Fibroblast of lung (primary cell): ENCODE measurements at regions not wholly inside any gene's neighbourhood (a gene's known extent, or its start where the extent isn't known, plus 50 kb on each side); places are given as distances from the start of the nearest gene placed in this dataset.

Source experiments
- DNase-seq, 2 donors: peaks; one replicate each; pipeline versions ENCODE4 v3.0.0 to v3.0.0-alpha.2; 2010; ENCODE audit warnings: low read depth in 2 of 2
- H2AFZ ChIP-seq: 2 replicates; pipeline ENCODE4 v1.5.1; 2012; ENCODE audit warnings: low read length, control low read depth, inconsistent platforms
- H3K27ac ChIP-seq: 2 replicates; pipeline ENCODE4 v1.5.1; 2011; ENCODE audit warnings: low read length, control low read depth; ENCODE audit not compliant: insufficient read depth
- H3K27me3 ChIP-seq: 2 replicates; pipeline ENCODE4 v1.5.1; 2011; ENCODE audit warnings: mild to moderate bottlenecking, low read length; ENCODE audit not compliant: control insufficient read depth, insufficient read depth
- H3K36me3 ChIP-seq: 2 replicates; pipeline ENCODE4 v1.5.1; 2011; ENCODE audit warnings: low read length; ENCODE audit not compliant: control insufficient read depth, insufficient read depth
- H3K4me1 ChIP-seq: 2 replicates; pipeline ENCODE4 v1.5.1; 2011; ENCODE audit warnings: low read length; ENCODE audit not compliant: control insufficient read depth, insufficient read depth; ENCODE audit errors: extremely low read depth
- H3K4me2 ChIP-seq: 2 replicates; pipeline ENCODE4 v1.5.1; 2011; ENCODE audit warnings: low read length, control low read depth; ENCODE audit not compliant: insufficient read depth; ENCODE audit errors: extremely low read depth
- H3K4me3 ChIP-seq, 4 experiments: fragments of 200-600 bp in 1 of 4; sonication (generic) in 1 of 4; replicated peaks in 1 of 4; 2 replicates each; pipeline ENCODE4 v1.5.1; 2011 to 2016; ENCODE audit warnings: low read length in 4 of 4, low read depth in 3 of 4, mild to moderate bottlenecking in 3 of 4, control low read depth in 2 of 4, inconsistent platforms in 1 of 4, mixed read lengths in 1 of 4; ENCODE audit not compliant: insufficient read depth in 1 of 4; ENCODE audit errors: control extremely low read depth in 1 of 4
- H3K79me2 ChIP-seq: 2 replicates; pipeline ENCODE4 v1.5.1; 2012; ENCODE audit warnings: mild to moderate bottlenecking, low read length, inconsistent platforms; ENCODE audit not compliant: control insufficient read depth, insufficient read depth
- H3K9ac ChIP-seq: 2 replicates; pipeline ENCODE4 v1.5.1; 2011; ENCODE audit warnings: mild to moderate bottlenecking, low read length, control low read depth; ENCODE audit not compliant: insufficient read depth
- H3K9me3 ChIP-seq: 2 replicates; pipeline ENCODE4 v1.5.1; 2012; ENCODE audit warnings: low read depth, low read length; ENCODE audit not compliant: control insufficient read depth, insufficient read depth
- H4K20me1 ChIP-seq: 2 replicates; pipeline ENCODE4 v1.5.1; 2011; ENCODE audit warnings: low read length; ENCODE audit not compliant: control insufficient read depth, insufficient read depth; ENCODE audit errors: extremely low read depth
- CTCF ChIP-seq, 2 donors: IDR thresholded peaks in 1 of 2; conservative IDR thresholded peaks in 1 of 2; 1 replicate in 1 of 2; 2 replicates in 1 of 2; pipeline ENCODE4 v1.5.1; 2011 to 2012; ENCODE audit warnings: low read length in 2 of 2, control low read depth in 1 of 2, inconsistent platforms in 1 of 2, low read depth in 1 of 2, mild to moderate bottlenecking in 1 of 2
- EZH2 ChIP-seq: IDR thresholded peaks from 2 replicates; pipeline ENCODE4 v1.5.1; 2012; ENCODE audit warnings: low read length, control low read depth, mild to moderate bottlenecking; ENCODE audit errors: missing control alignments

DNA sequence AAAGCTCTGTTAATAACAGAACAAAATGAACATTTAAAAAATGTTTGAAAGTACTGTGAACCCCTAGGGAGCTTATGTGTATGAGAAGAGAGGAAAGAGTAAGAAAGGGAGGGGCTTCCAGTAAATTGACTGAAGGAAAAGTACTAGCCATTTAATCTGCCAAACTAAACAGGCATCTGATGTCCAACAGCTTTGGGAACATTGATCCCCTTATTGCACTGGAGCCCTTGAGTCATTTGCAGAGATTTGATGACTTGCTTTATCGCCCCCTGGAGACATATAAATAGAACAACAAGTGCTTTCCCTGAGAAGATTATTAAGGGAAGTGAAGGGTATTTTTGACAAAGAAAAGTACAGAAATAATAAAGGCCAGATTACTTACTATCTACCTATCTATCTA is 319.3 kb upstream of the NOVA1 start:
- H3K4me1 ChIP-seq, result no peaks in the 10 kb centered on the region
- no peaks in the 10 kb centered on the region for H3K36me3 ChIP-seq
- no peaks in the 10 kb centered on the region for H3K79me2 ChIP-seq
- H3K27me3 ChIP-seq, result no peaks in the 10 kb centered on the region
- H4K20me1 ChIP-seq, result no peaks in the 10 kb centered on the region
- H3K9ac ChIP-seq, result no peak overlapping the region
- peak; percentile 36 to 53 for TF ChIP-seq CTCF (conservative IDR thresholded peaks at IDR 0.05 in 1 of 2, IDR thresholded peaks at IDR 0.05 in 1 of 2; ENCODE audit: low read depth in 1 of 2, low read length in 2 of 2)
- no peak for TF ChIP-seq EZH2
- H3K9me3 ChIP-seq, result no peaks in the 10 kb centered on the region
- H3K4me3 ChIP-seq, result no peak overlapping the region
- H2AFZ ChIP-seq, result no peak overlapping the region
- no peak overlapping the region for H3K27ac ChIP-seq
- H3K4me2 ChIP-seq, result no peak overlapping the region
- peak; percentile 28 to 78 for DNase-seq

GRCh38 chr14:26925876-26926584 is 328.2 kb upstream of the NOVA1 start:
- H3K79me2 ChIP-seq, result no peaks in the 10 kb centered on the region
- no peaks in the 10 kb centered on the region for H3K9me3 ChIP-seq
- no peaks in the 10 kb centered on the region for H4K20me1 ChIP-seq
- H3K36me3 ChIP-seq, result no peaks in the 10 kb centered on the region
- peak in 1 of 2 donors; percentile 43 for DNase-seq
- H3K9ac ChIP-seq, result no peak overlapping the region
- no peak for TF ChIP-seq EZH2
- no peak for TF ChIP-seq CTCF (conservative IDR thresholded peaks at IDR 0.05 in 1 of 2, IDR thresholded peaks at IDR 0.05 in 1 of 2; ENCODE audit: low read depth in 1 of 2, low read length in 2 of 2)
- H2AFZ ChIP-seq, result no peak overlapping the region
- H3K4me3 ChIP-seq, result no peak overlapping the region
- no peak overlapping the region for H3K4me2 ChIP-seq
- H3K27ac ChIP-seq, result no peak overlapping the region
- no peaks in the 10 kb centered on the region for H3K4me1 ChIP-seq
- H3K27me3 ChIP-seq, result no peaks in the 10 kb centered on the region

- Histone ChIP-seq H3K36me3 (no peaks in the 10 kb centered on the region), H3K4me1 (no peaks in the 10 kb centered on the region), H3K4me2 (no peak overlapping the region), H3K9ac (no peak overlapping the region), H3K4me3 (no peak overlapping the region), H3K9me3 (no peaks in the 10 kb centered on the region), H4K20me1 (no peaks in the 10 kb centered on the region), H2AFZ (no peak overlapping the region), H3K79me2 (no peaks in the 10 kb centered on the region), H3K27ac (no peak overlapping the region), H3K27me3 (no peaks in the 10 kb centered on the region)
- TF ChIP-seq EZH2 (no peak), CTCF (conservative IDR thresholded peaks at IDR 0.05 in 1 of 2, IDR thresholded peaks at IDR 0.05 in 1 of 2; ENCODE audit: low read depth in 1 of 2, low read length in 2 of 2) (no peak)
- DNase-seq, result no peak
Observed at GRCh38 chr14:26926585-26926984, 328.8 kb upstream of the NOVA1 start.
